ENCODE measurements at regions not wholly inside any gene's neighbourhood (a gene's known extent, or its start where the extent isn't known, plus 50 kb on each side); places are given as distances from the start of the nearest gene placed in this dataset.

- no peak for DNase-seq (ENCODE audit: low read depth, low spot score)
- no peak overlapping the region for H3K27ac ChIP-seq
Observed at GRCh38 chr13:34419025-34419424, 523.0 kb upstream of the NBEA start.

- no peak for DNase-seq (ENCODE audit: low read depth, low spot score)
- no peak overlapping the region for H3K27ac ChIP-seq
Observed at GRCh38 chr13:34419755-34420154, 522.3 kb upstream of the NBEA start.

GRCh38 chr13:34420702-34421346 is 521.2 kb upstream of the NBEA start:
- peak overlapping the region; percentile 61 for H3K27ac ChIP-seq
- peak; percentile 68 for DNase-seq (ENCODE audit: low read depth, low spot score)

GRCh38 chr13:34421347-34421719 is 520.7 kb upstream of the NBEA start:
- peak overlapping the region; percentile 61 for H3K27ac ChIP-seq
- DNase-seq (ENCODE audit: low read depth, low spot score), result no peak

- peak overlapping the region; percentile 61 for H3K27ac ChIP-seq
- no peak for DNase-seq (ENCODE audit: low read depth, low spot score)
Observed at GRCh38 chr13:34421858-34422475, 520.1 kb upstream of the NBEA start.

- H3K27ac ChIP-seq, result no peak overlapping the region
- DNase-seq (ENCODE audit: low read depth, low spot score), result no peak
Observed at GRCh38 chr13:34422956-34423355, 519.1 kb upstream of the NBEA start.

GRCh38 chr13:34425327-34425949 is 516.6 kb upstream of the NBEA start:
- DNase-seq (ENCODE audit: low read depth, low spot score), result no peak
- no peak overlapping the region for H3K27ac ChIP-seq

GRCh38 chr13:34428911-34429310 is 513.2 kb upstream of the NBEA start:
- no peak for DNase-seq (ENCODE audit: low read depth, low spot score)
- H3K27ac ChIP-seq, result no peak overlapping the region

GRCh38 chr13:34430294-34430693 is 511.8 kb upstream of the NBEA start:
- no peak overlapping the region for H3K27ac ChIP-seq
- DNase-seq (ENCODE audit: low read depth, low spot score), result no peak

- DNase-seq (ENCODE audit: low read depth, low spot score), result no peak
- H3K27ac ChIP-seq, result no peak overlapping the region
Observed at GRCh38 chr13:34431827-34432581, 510.1 kb upstream of the NBEA start.

GRCh38 chr13:34435338-34435737 is 506.7 kb upstream of the NBEA start:
- DNase-seq (ENCODE audit: low read depth, low spot score), result no peak
- H3K27ac ChIP-seq, result no peak overlapping the region

GRCh38 chr13:34437873-34438272 is 504.2 kb upstream of the NBEA start:
- H3K27ac ChIP-seq, result no peak overlapping the region
- no peak for DNase-seq (ENCODE audit: low read depth, low spot score)

GRCh38 chr13:34452831-34453230 is 489.2 kb upstream of the NBEA start:
- H3K27ac ChIP-seq, result no peak overlapping the region
- no peak for DNase-seq (ENCODE audit: low read depth, low spot score)

- DNase-seq (ENCODE audit: low read depth, low spot score), result no peak
- H3K27ac ChIP-seq, result no peak overlapping the region
Observed at GRCh38 chr13:34458756-34459715, 483.0 kb upstream of the NBEA start.

GRCh38 chr13:34459856-34460255 is 482.2 kb upstream of the NBEA start:
- no peak overlapping the region for H3K27ac ChIP-seq
- DNase-seq (ENCODE audit: low read depth, low spot score), result no peak

- no peak for DNase-seq (ENCODE audit: low read depth, low spot score)
- peak overlapping the region; percentile 39 for H3K27ac ChIP-seq
Observed at GRCh38 chr13:34462843-34463242, 479.2 kb upstream of the NBEA start.

- DNase-seq (ENCODE audit: low read depth, low spot score), result no peak
- no peak overlapping the region for H3K27ac ChIP-seq
Observed at GRCh38 chr13:34464011-34464410, 478.1 kb upstream of the NBEA start.

- no peak for DNase-seq (ENCODE audit: low read depth, low spot score)
- no peak overlapping the region for H3K27ac ChIP-seq
Observed at GRCh38 chr13:34465423-34465922, 476.6 kb upstream of the NBEA start.

GRCh38 chr13:34466301-34466700 is 475.8 kb upstream of the NBEA start:
- no peak overlapping the region for H3K27ac ChIP-seq
- DNase-seq (ENCODE audit: low read depth, low spot score), result no peak

All from epithelial cell of prostate (primary cell).